ENCODE measurements at regions not wholly inside any gene's neighbourhood (a gene's known extent, or its start where the extent isn't known, plus 50 kb on each side); places are given as distances from the start of the nearest gene placed in this dataset.

- no peaks in the 10 kb centered on the region for H3K27me3 ChIP-seq (ENCODE audit: insufficient read depth in 3 of 3, low read length in 2 of 3)
- DNase-seq (no peak), ATAC-seq (no peak)
- H3K4me3 ChIP-seq, result no peak overlapping the region
- TF ChIP-seq CTCF (IDR thresholded peaks at IDR 0.05), result no peak
- 39 to 46% (median 44%) methylated on average over 5 of the region's 5 CpGs for WGBS, 3 donors
- H3K36me3 ChIP-seq (ENCODE audit: insufficient read depth in 1 of 2, low read depth in 1 of 2), result no peaks in the 10 kb centered on the region
- no peaks in the 10 kb centered on the region for H3K4me1 ChIP-seq
- H3K9me3 ChIP-seq, result no peaks in the 10 kb centered on the region
- H3K27ac ChIP-seq, result no peak overlapping the region
- intact Hi-C loops (cut with DNase I), result no loop called here
These were observed 202.5 kb upstream of the DDHD1 start for GRCh38 chr14:53355581-53356112.

GRCh38 chr14:53354336-53354735 lies 201.2 kb upstream of the DDHD1 start:
- Histone ChIP-seq H3K9me3 (no peaks in the 10 kb centered on the region), H3K27me3 (ENCODE audit: insufficient read depth in 3 of 3, low read length in 2 of 3) (no peaks in the 10 kb centered on the region), H3K4me3 (no peak overlapping the region), H3K4me1 (no peaks in the 10 kb centered on the region), H3K36me3 (ENCODE audit: insufficient read depth in 1 of 2, low read depth in 1 of 2) (no peaks in the 10 kb centered on the region), H3K27ac (no peak overlapping the region)
- intact Hi-C loops (cut with DNase I), result no loop called here
- ATAC-seq (no peak), DNase-seq (no peak)
- TF ChIP-seq CTCF (IDR thresholded peaks at IDR 0.05), result no peak

GRCh38 chr14:53350866-53351265 lies 197.7 kb upstream of the DDHD1 start:
- Histone ChIP-seq H3K27me3 (ENCODE audit: insufficient read depth in 3 of 3, low read length in 2 of 3) (no peaks in the 10 kb centered on the region), H3K9me3 (no peaks in the 10 kb centered on the region), H3K27ac (no peak overlapping the region), H3K36me3 (ENCODE audit: insufficient read depth in 1 of 2, low read depth in 1 of 2) (no peaks in the 10 kb centered on the region), H3K4me3 (no peak overlapping the region), H3K4me1 (no peaks in the 10 kb centered on the region)
- ATAC-seq, result no peak
- TF ChIP-seq CTCF (IDR thresholded peaks at IDR 0.05), result no peak
- no peak for DNase-seq
- intact Hi-C loops (cut with DNase I), result no loop called here

- 84 to 93% (median 91%) methylated on average over 2 of the region's 2 CpGs for WGBS, 3 donors
These were observed 197.3 kb upstream of the DDHD1 start for GRCh38 chr14:53350429-53350828.

More at GRCh38 chr14:53350429-53350828, 197.3 kb upstream of the DDHD1 start:
- Histone ChIP-seq H3K9me3 (no peaks in the 10 kb centered on the region), H3K36me3 (ENCODE audit: insufficient read depth in 1 of 2, low read depth in 1 of 2) (no peaks in the 10 kb centered on the region), H3K27me3 (ENCODE audit: insufficient read depth in 3 of 3, low read length in 2 of 3) (no peaks in the 10 kb centered on the region), H3K4me3 (no peak overlapping the region), H3K27ac (no peak overlapping the region), H3K4me1 (no peaks in the 10 kb centered on the region)
- ATAC-seq (no peak), DNase-seq (no peak)
- TF ChIP-seq CTCF (IDR thresholded peaks at IDR 0.05), result no peak
- intact Hi-C loops (cut with DNase I), result no loop called here

Measured in psoas muscle (tissue), 7 donors.